IMR-90 (cell line): ENCODE measurements at regions not wholly inside any gene's neighbourhood (a gene's known extent, or its start where the extent isn't known, plus 50 kb on each side); places are given as distances from the start of the nearest gene placed in this dataset.

ENCODE experiments used
- ATAC-seq: fragments of 200-7000 bp; cut with Tn5 transposase; 2 replicates; pipeline ENCODE4 v1.9.1; 2020; ENCODE audit warnings: low read depth, mild to moderate bottlenecking, moderate library complexity
- BruUV-seq: library from RNA; stranded (reverse); fragments of 400-500 nt; replicated peaks from 2 replicates; lab custom pipeline; 2021; lab: Mats Ljungman, UMichigan
- CTCF ChIA-PET: fragments of 300-600 bp; formaldehyde crosslinking; extraction: SDS; loops from one replicate; lab custom pipeline; 2021; ENCODE audit warnings: antibody characterized with exemption; lab: Yijun Ruan, JAX
- POLR2A ChIA-PET: fragments of 300-600 bp; sonication (Branson Sonifier 250); formaldehyde crosslinking; loops from one replicate; lab custom pipeline; 2022; ENCODE audit warnings: antibody characterized with exemption; ENCODE audit not compliant: unreplicated experiment; lab: Charles Lee
- DNase-seq: peaks from one replicate; pipeline ENCODE4 v3.0.0; 2013
- H2AFZ ChIP-seq: replicated peaks from 2 replicates; pipeline ENCODE3; 2013; ENCODE audit warnings: low read length, mild to moderate bottlenecking; ENCODE audit not compliant: poor library complexity
- H2AK5ac ChIP-seq: 2 replicates; pipeline ENCODE4 v1.6.1; 2013; ENCODE audit warnings: low read depth, low read length, inconsistent platforms
- H2AK9ac ChIP-seq: replicated peaks from 2 replicates; pipeline ENCODE3; 2013; ENCODE audit warnings: mild to moderate bottlenecking, low read depth, low read length, moderate library complexity; ENCODE audit not compliant: poor library complexity
- H2BK120ac ChIP-seq: 2 replicates; pipeline ENCODE4 v1.6.1; 2013; ENCODE audit warnings: low read depth, low read length, inconsistent platforms
- H2BK15ac ChIP-seq: 3 replicates; pipeline ENCODE4 v1.6.1; 2013; ENCODE audit warnings: low read depth, low read length, inconsistent platforms
- H2BK20ac ChIP-seq: 2 replicates; pipeline ENCODE4 v1.6.1; 2013; ENCODE audit warnings: low read depth, mild to moderate bottlenecking, inconsistent platforms, low read length, moderate library complexity
- H2BK5ac ChIP-seq: 2 replicates; pipeline ENCODE4 v1.6.1; 2013; ENCODE audit warnings: mild to moderate bottlenecking, low read depth, low read length, inconsistent platforms; ENCODE audit not compliant: poor library complexity, severe bottlenecking
- H3K14ac ChIP-seq: replicated peaks from 2 replicates; pipeline ENCODE4 v1.6.1; 2013; ENCODE audit warnings: low read depth, low read length, inconsistent platforms
- H3K18ac ChIP-seq: 2 replicates; pipeline ENCODE4 v1.6.1; 2013; ENCODE audit warnings: low read depth, low read length, control low read depth
- H3K23ac ChIP-seq: 2 replicates; pipeline ENCODE4 v1.6.1; 2013; ENCODE audit warnings: low read depth, low read length, inconsistent platforms
- H3K27ac ChIP-seq: 2 replicates; pipeline ENCODE4 v1.5.1; 2013; ENCODE audit warnings: mild to moderate bottlenecking, control low read depth, low read length; ENCODE audit not compliant: insufficient read depth
- H3K27me3 ChIP-seq: 2 replicates; pipeline ENCODE4 v1.6.1; 2013; ENCODE audit warnings: low read length; ENCODE audit not compliant: control insufficient read depth, insufficient read depth
- H3K36me3 ChIP-seq: 2 replicates; pipeline ENCODE4 v1.6.1; 2013; ENCODE audit warnings: low read length, mixed read lengths; ENCODE audit not compliant: control insufficient read depth, insufficient read depth
- H3K4ac ChIP-seq: 2 replicates; pipeline ENCODE4 v1.6.1; 2013; ENCODE audit warnings: low read depth, low read length, inconsistent platforms
- H3K4me1 ChIP-seq: 2 replicates; pipeline ENCODE4 v1.6.1; 2013; ENCODE audit warnings: low read length, mixed read lengths; ENCODE audit not compliant: control insufficient read depth, insufficient read depth
- H3K4me2 ChIP-seq: 2 replicates; pipeline ENCODE4 v1.6.1; 2013; ENCODE audit warnings: low read depth, mild to moderate bottlenecking, control low read depth, low read length, moderate library complexity
- H3K4me3 ChIP-seq: 2 replicates; pipeline ENCODE4 v1.5.1; 2013; ENCODE audit warnings: low read depth, mild to moderate bottlenecking, control low read depth, low read length, moderate library complexity; ENCODE audit not compliant: insufficient read depth
- H3K56ac ChIP-seq: 2 replicates; pipeline ENCODE4 v1.6.1; 2013; ENCODE audit warnings: low read length, inconsistent platforms; ENCODE audit not compliant: insufficient read depth; ENCODE audit errors: extremely low read depth
- H3K79me1 ChIP-seq, 2 experiments: 2 replicates each; pipeline ENCODE4 v1.6.1; 2013; ENCODE audit warnings: low read length in 2 of 2, inconsistent platforms in 1 of 2, low read depth in 1 of 2
- H3K9ac ChIP-seq: 2 replicates; pipeline ENCODE4 v1.6.1; 2013; ENCODE audit warnings: low read depth, low read length, control low read depth
- H3K9me1 ChIP-seq: 2 replicates; pipeline ENCODE4 v1.6.1; 2013; ENCODE audit warnings: low read length, inconsistent platforms; ENCODE audit not compliant: insufficient read depth
- H3K9me3 ChIP-seq: 2 replicates; pipeline ENCODE4 v1.6.1; 2013; ENCODE audit warnings: low read length; ENCODE audit not compliant: control insufficient read depth, insufficient read depth
- H4K20me1 ChIP-seq: 2 replicates; pipeline ENCODE4 v1.6.1; 2013; ENCODE audit warnings: low read length, inconsistent platforms; ENCODE audit not compliant: insufficient read depth
- H4K5ac ChIP-seq: 2 replicates; pipeline ENCODE4 v1.6.1; 2013; ENCODE audit warnings: mild to moderate bottlenecking, low read depth, low read length, control low read depth
- H4K8ac ChIP-seq, 2 experiments: 2 replicates each; pipeline ENCODE4 v1.6.1; 2013; ENCODE audit warnings: low read depth in 2 of 2, low read length in 2 of 2, control low read depth in 1 of 2, inconsistent platforms in 1 of 2
- H4K91ac ChIP-seq: 2 replicates; pipeline ENCODE4 v1.6.1; 2013; ENCODE audit warnings: low read depth, low read length, inconsistent platforms; ENCODE audit not compliant: insufficient read depth
- RAD21 ChIP-seq: IDR thresholded peaks from 2 replicates; pipeline ENCODE4 v1.6.1; 2012; ENCODE audit warnings: low read length, improper control_type of control experiment
- WGBS, 2 experiments: methylation state at CpG; one replicate each; pipeline versions ENCODE4 v1.1.5 to v1.1.7; 2013; ENCODE audit warnings: missing lambda C conversion rate in 2 of 2; ENCODE audit not compliant: insufficient read length in 1 of 2; ENCODE audit errors: extremely low coverage in 2 of 2; 5-methylcytosine and 5-hydroxymethylcytosine counted together
- dilution Hi-C: fragments of 300-500 bp; cut with HindIII; formaldehyde crosslinking; loops from one replicate; pipeline ENCODE4 v1.14.3; 2018; ENCODE audit warnings: low sequenced_read_pairs; ENCODE audit not compliant: unreplicated experiment
- in situ Hi-C: fragments of 300-500 bp; cut with MboI; formaldehyde crosslinking; loops from 3 replicates; pipeline ENCODE4 v1.14.3; 2019; ENCODE audit warnings: low sequenced_read_pairs, inconsistent platforms, mixed read lengths
- intact Hi-C: fragments of 100-400 bp; cut with micrococcal nuclease; formaldehyde crosslinking; loops from 2 replicates; pipeline ENCODE4 v1.10.0; 2022

DNA sequence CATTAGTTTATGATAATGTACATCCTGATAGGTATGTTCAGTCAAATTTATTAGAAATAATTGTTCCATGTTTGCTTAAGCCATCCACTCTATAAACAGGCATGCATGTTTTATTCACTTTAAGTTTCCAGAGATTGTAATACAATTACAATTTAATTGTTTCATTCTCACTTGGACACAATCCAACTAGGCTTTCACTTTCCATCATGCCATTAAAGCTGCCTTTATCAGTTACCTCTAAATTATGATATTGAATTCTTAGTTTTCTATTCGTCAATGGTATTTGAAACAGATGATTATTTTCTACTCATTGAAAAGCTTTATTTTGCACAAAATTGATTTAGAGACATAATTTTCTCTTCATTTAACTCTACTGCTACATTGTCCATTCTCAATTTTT, 1196.3 kb downstream of the RAPGEF2 start:
- CTCF ChIA-PET: no interaction called here
- H2AK5ac ChIP-seq: no peak overlapping the region
- no CpG with 5 or more reads among the region's 1 CpG for WGBS, 2 experiments

More for the DNA sequence above, 1196.3 kb downstream of the RAPGEF2 start:
- in situ Hi-C loops: no loop called here
- ATAC-seq: no peak
- H4K20me1 ChIP-seq: no peaks in the 10 kb centered on the region
- H2BK15ac ChIP-seq: no peak overlapping the region
- no peak overlapping the region for H4K8ac ChIP-seq
- no peaks in the 10 kb centered on the region for H3K36me3 ChIP-seq
- H4K5ac ChIP-seq: no peak overlapping the region
- no peaks in the 10 kb centered on the region for H3K4me1 ChIP-seq
- no peak overlapping the region for H2BK5ac ChIP-seq
- intact Hi-C loops: no loop called here
- no peak overlapping the region for H3K18ac ChIP-seq
- H2AFZ ChIP-seq: no peak overlapping the region
- H3K14ac ChIP-seq: no peak overlapping the region
- no TSS peak for BruUV-seq
- no peak overlapping the region for H3K23ac ChIP-seq
- no peak overlapping the region for H3K4ac ChIP-seq
- H3K79me1 ChIP-seq: no peaks in the 10 kb centered on the region
- H3K27me3 ChIP-seq: no peaks in the 10 kb centered on the region
- TF ChIP-seq RAD21: no peak
- no peak overlapping the region for H3K27ac ChIP-seq
- H3K9me3 ChIP-seq: peaks cover 3% of the 10 kb centered on the region; the same call in 1 of the 2 replicates
- no peak overlapping the region for H2BK20ac ChIP-seq
- no peak overlapping the region for H4K91ac ChIP-seq
- H2BK120ac ChIP-seq: no peak overlapping the region
- no peak for DNase-seq
- POLR2A ChIA-PET: no interaction called here
- no peak overlapping the region for H3K9ac ChIP-seq
- dilution Hi-C loops: no loop called here
- H3K56ac ChIP-seq: no peak overlapping the region
- no peak overlapping the region for H3K4me2 ChIP-seq
- H3K9me1 ChIP-seq: no peaks in the 10 kb centered on the region
- no peak overlapping the region for H3K4me3 ChIP-seq
- H2AK9ac ChIP-seq: no peak overlapping the region
